HUDEP-2 (cell line): ENCODE measurements at regions not wholly inside any gene's neighbourhood (a gene's known extent, or its start where the extent isn't known, plus 50 kb on each side); places are given as distances from the start of the nearest gene placed in this dataset.
"Not testable (repeated sequence)": the region's sequence is repeated elsewhere in the genome, so short reads cannot be mapped to it uniquely, and the experiment has no call there.

Experiments used
- DNase-seq, 76 experiments: peaks; one replicate each; lab custom pipeline; 2025; ENCODE audit not compliant: unreplicated experiment in 76 of 76; lab: John Stamatoyannopoulos, UW

- no peak for DNase-seq
Observed at GRCh38 chr16:77057161-77057774, 133.7 kb upstream of the MON1B start.

GRCh38 chr16:77059446-77059845 is 131.5 kb upstream of the MON1B start:
- no peak for DNase-seq

GRCh38 chr16:77060614-77061013 is 130.4 kb upstream of the MON1B start:
- DNase-seq = no peak

GRCh38 chr16:77062878-77063675 is 127.9 kb upstream of the MON1B start:
- DNase-seq = no peak

GRCh38 chr16:77063676-77064016 is 127.3 kb upstream of the MON1B start:
- no peak for DNase-seq

GRCh38 chr16:77064037-77064436 is 127.0 kb upstream of the MON1B start:
- DNase-seq = no peak

- DNase-seq = no peak
Observed at GRCh38 chr16:77066896-77067496, 124.0 kb upstream of the MON1B start.

- DNase-seq = no peak
Observed at GRCh38 chr16:77067900-77068299, 123.1 kb upstream of the MON1B start.

GRCh38 chr16:77068402-77068801 is 122.6 kb upstream of the MON1B start:
- no peak for DNase-seq

GRCh38 chr16:77069929-77070328 is 121.1 kb upstream of the MON1B start:
- no peak for DNase-seq

- no peak for DNase-seq
Observed at GRCh38 chr16:77070683-77071082, 120.3 kb upstream of the MON1B start.

- DNase-seq = no peak
Observed at GRCh38 chr16:77076839-77077238, 114.2 kb upstream of the MON1B start.

GRCh38 chr16:77077256-77077922 is 113.6 kb upstream of the MON1B start:
- DNase-seq = no peak

- no peak for DNase-seq
Observed at GRCh38 chr16:77085981-77086380, 105.0 kb upstream of the MON1B start.

GRCh38 chr16:77090062-77090461 is 100.9 kb upstream of the MON1B start:
- DNase-seq = no peak

GRCh38 chr16:77093309-77093708 is 97.7 kb upstream of the MON1B start:
- no peak for DNase-seq

- DNase-seq = no peak
Observed at GRCh38 chr16:77093999-77094398, 97.0 kb upstream of the MON1B start.

GRCh38 chr16:77111056-77111565 is 79.9 kb upstream of the MON1B start:
- DNase-seq = no peak

GRCh38 chr16:77112746-77113145 is 78.2 kb upstream of the MON1B start:
- DNase-seq = no peak

GRCh38 chr16:77113835-77114234 is 77.2 kb upstream of the MON1B start:
- no peak for DNase-seq

GRCh38 chr16:77114361-77114760 is 76.6 kb upstream of the MON1B start:
- DNase-seq = not testable (repeated sequence)
